ENCODE measurements at regions not wholly inside any gene's neighbourhood (a gene's known extent, or its start where the extent isn't known, plus 50 kb on each side); places are given as distances from the start of the nearest gene placed in this dataset.

- Histone ChIP-seq H3K27me3 (replicated peaks; ENCODE audit: control insufficient read depth, insufficient read depth, low read length) (no peaks in the 10 kb centered on the region), H3K36me3 (ENCODE audit: control insufficient read depth, insufficient read depth, low read length) (no peaks in the 10 kb centered on the region), H3K4me3 (replicated peaks; ENCODE audit: low read depth, low read length) (no peak overlapping the region)
- no peak for DNase-seq (ENCODE audit: extremely low read depth, insufficient read length)
- no peak for TF ChIP-seq CTCF (IDR thresholded peaks at IDR 0.05; ENCODE audit: insufficient read depth, low read length, poor library complexity, severe bottlenecking)
These were observed 692.2 kb upstream of the KLHL29 start for GRCh38 chr2:22692746-22693145.

GRCh38 chr2:22694300-22694699, 690.7 kb upstream of the KLHL29 start:
- TF ChIP-seq CTCF (IDR thresholded peaks at IDR 0.05; ENCODE audit: insufficient read depth, low read length, poor library complexity, severe bottlenecking): no peak
- H3K4me3 ChIP-seq (replicated peaks; ENCODE audit: low read depth, low read length): no peak overlapping the region
- no peaks in the 10 kb centered on the region for H3K27me3 ChIP-seq (replicated peaks; ENCODE audit: control insufficient read depth, insufficient read depth, low read length)
- DNase-seq (ENCODE audit: extremely low read depth, insufficient read length): no peak
- no peaks in the 10 kb centered on the region for H3K36me3 ChIP-seq (ENCODE audit: control insufficient read depth, insufficient read depth, low read length)

- DNase-seq (ENCODE audit: extremely low read depth, insufficient read length): no peak
- no peaks in the 10 kb centered on the region for H3K36me3 ChIP-seq (ENCODE audit: control insufficient read depth, insufficient read depth, low read length)
- no peak for TF ChIP-seq CTCF (IDR thresholded peaks at IDR 0.05; ENCODE audit: insufficient read depth, low read length, poor library complexity, severe bottlenecking)
- H3K27me3 ChIP-seq (replicated peaks; ENCODE audit: control insufficient read depth, insufficient read depth, low read length): no peaks in the 10 kb centered on the region
- H3K4me3 ChIP-seq (replicated peaks; ENCODE audit: low read depth, low read length): no peak overlapping the region
These were observed 690.1 kb upstream of the KLHL29 start for GRCh38 chr2:22694856-22695255.

DNA sequence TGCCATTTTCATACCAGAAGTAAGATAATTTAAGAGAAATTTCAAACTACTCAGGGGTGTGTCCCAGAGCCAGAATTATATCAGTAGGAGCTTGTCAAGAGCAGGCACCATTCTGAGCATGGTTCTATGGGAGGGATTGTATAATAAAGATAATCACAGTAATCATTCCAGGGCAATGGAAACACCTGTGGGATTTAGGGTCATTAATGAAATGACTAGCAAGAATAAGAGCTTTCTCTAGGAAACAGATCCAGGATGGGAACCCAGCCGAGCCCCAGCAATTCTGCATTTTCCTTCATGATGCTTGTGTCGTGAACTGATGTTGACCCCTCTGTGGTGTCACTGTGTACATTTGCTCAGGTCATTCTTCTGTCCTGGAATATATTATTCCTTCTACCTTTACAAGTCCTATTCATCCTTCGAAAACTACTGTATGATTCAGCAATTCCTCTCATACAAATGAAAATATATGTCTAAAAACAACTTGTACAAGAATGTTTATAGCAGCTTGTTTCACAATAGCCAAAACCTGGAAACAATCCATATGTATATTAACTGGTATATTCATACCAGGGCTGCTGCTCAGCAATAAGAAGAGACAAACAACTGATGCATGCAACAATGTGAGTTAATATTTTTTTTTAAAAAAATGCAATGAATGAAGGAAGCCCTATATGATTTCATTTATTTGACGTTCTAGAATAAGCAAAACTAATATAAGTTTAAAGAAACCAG, 687.8 kb upstream of the KLHL29 start:
- H3K27me3 ChIP-seq (replicated peaks; ENCODE audit: control insufficient read depth, insufficient read depth, low read length): no peaks in the 10 kb centered on the region
- H3K4me3 ChIP-seq (replicated peaks; ENCODE audit: low read depth, low read length): no peak overlapping the region
- TF ChIP-seq CTCF (IDR thresholded peaks at IDR 0.05; ENCODE audit: insufficient read depth, low read length, poor library complexity, severe bottlenecking): no peak
- DNase-seq (ENCODE audit: extremely low read depth, insufficient read length): no peak
- no peaks in the 10 kb centered on the region for H3K36me3 ChIP-seq (ENCODE audit: control insufficient read depth, insufficient read depth, low read length)

GRCh38 chr2:22701561-22702160, 683.3 kb upstream of the KLHL29 start:
- TF ChIP-seq CTCF (IDR thresholded peaks at IDR 0.05; ENCODE audit: insufficient read depth, low read length, poor library complexity, severe bottlenecking): no peak
- no peaks in the 10 kb centered on the region for H3K36me3 ChIP-seq (ENCODE audit: control insufficient read depth, insufficient read depth, low read length)
- DNase-seq (ENCODE audit: extremely low read depth, insufficient read length): no peak
- H3K4me3 ChIP-seq (replicated peaks; ENCODE audit: low read depth, low read length): no peak overlapping the region
- H3K27me3 ChIP-seq (replicated peaks; ENCODE audit: control insufficient read depth, insufficient read depth, low read length): no peaks in the 10 kb centered on the region
